ENCODE measurements at regions not wholly inside any gene's neighbourhood (a gene's known extent, or its start where the extent isn't known, plus 50 kb on each side); places are given as distances from the start of the nearest gene placed in this dataset.

GRCh38 chr13:24053519-24054251 lies 106.8 kb upstream of the SPATA13 start:
- TF ChIP-seq EZH2 (IDR thresholded peaks at IDR 0.05; ENCODE audit: borderline replicate concordance): no peak
- peak; percentile 78 for TF ChIP-seq CTCF (IDR thresholded peaks at IDR 0.05; ENCODE audit: poor library complexity)

All from hepatocyte (in vitro differentiated cells).